ENCODE measurements at regions not wholly inside any gene's neighbourhood (a gene's known extent, or its start where the extent isn't known, plus 50 kb on each side); places are given as distances from the start of the nearest gene placed in this dataset.

GRCh38 chr18:22332590-22332989 is 85.1 kb downstream of the CTAGE1 start:
- Mint-ChIP-seq H3K27me3 (ENCODE audit: low read depth) (peaks cover 39% of the 10 kb centered on the region), H3K27ac (ENCODE audit: unreplicated experiment) (no peak overlapping the region), H3K9me3 (ENCODE audit: low read depth) (no peaks in the 10 kb centered on the region), H3K36me3 (ENCODE audit: low read depth) (no peaks in the 10 kb centered on the region), H3K4me1 (ENCODE audit: low read depth) (peaks cover 14% of the 10 kb centered on the region), H3K4me3 (ENCODE audit: unreplicated experiment) (no peak overlapping the region)
- peak; percentile 33 for TF ChIP-seq CTCF (IDR thresholded peaks at IDR 0.05)
- no peak for DNase-seq (ENCODE audit: low spot score)

- Mint-ChIP-seq H3K36me3 (ENCODE audit: low read depth) (no peaks in the 10 kb centered on the region), H3K9me3 (ENCODE audit: low read depth) (no peaks in the 10 kb centered on the region), H3K27ac (ENCODE audit: unreplicated experiment) (no peak overlapping the region), H3K27me3 (ENCODE audit: low read depth) (peaks cover 34% of the 10 kb centered on the region), H3K4me3 (ENCODE audit: unreplicated experiment) (no peak overlapping the region), H3K4me1 (ENCODE audit: low read depth) (peaks cover under 1% of the 10 kb centered on the region)
- TF ChIP-seq CTCF (IDR thresholded peaks at IDR 0.05): no peak
- DNase-seq (ENCODE audit: low spot score): no peak
Observed at GRCh38 chr18:22330508-22330907, 87.2 kb downstream of the CTAGE1 start.

- H3K27me3 Mint-ChIP-seq (ENCODE audit: low read depth): peaks cover 17% of the 10 kb centered on the region
Observed at GRCh38 chr18:22325396-22325795, 92.3 kb downstream of the CTAGE1 start.

GRCh38 chr18:22324191-22325131 is 93.3 kb downstream of the CTAGE1 start:
- no peak overlapping the region for H3K27ac Mint-ChIP-seq (ENCODE audit: unreplicated experiment)
- peaks cover 8% of the 10 kb centered on the region for H3K4me1 Mint-ChIP-seq (ENCODE audit: low read depth)
- H3K9me3 Mint-ChIP-seq (ENCODE audit: low read depth): no peaks in the 10 kb centered on the region

More at GRCh38 chr18:22325396-22325795, 92.3 kb downstream of the CTAGE1 start:
- H3K4me3 Mint-ChIP-seq (ENCODE audit: unreplicated experiment): no peak overlapping the region
- H3K9me3 Mint-ChIP-seq (ENCODE audit: low read depth): no peaks in the 10 kb centered on the region
- no peak overlapping the region for H3K27ac Mint-ChIP-seq (ENCODE audit: unreplicated experiment)
- peaks cover 8% of the 10 kb centered on the region for H3K4me1 Mint-ChIP-seq (ENCODE audit: low read depth)
- DNase-seq (ENCODE audit: low spot score): no peak
- no peak for TF ChIP-seq CTCF (IDR thresholded peaks at IDR 0.05)
- H3K36me3 Mint-ChIP-seq (ENCODE audit: low read depth): no peaks in the 10 kb centered on the region

More at GRCh38 chr18:22324191-22325131, 93.3 kb downstream of the CTAGE1 start:
- no peak for DNase-seq (ENCODE audit: low spot score)
- TF ChIP-seq CTCF (IDR thresholded peaks at IDR 0.05): peak; percentile 66
- H3K36me3 Mint-ChIP-seq (ENCODE audit: low read depth): no peaks in the 10 kb centered on the region
- peaks cover 9% of the 10 kb centered on the region for H3K27me3 Mint-ChIP-seq (ENCODE audit: low read depth)
- H3K4me3 Mint-ChIP-seq (ENCODE audit: unreplicated experiment): peak overlapping the region; percentile 52
